ENCODE measurements at regions not wholly inside any gene's neighbourhood (a gene's known extent, or its start where the extent isn't known, plus 50 kb on each side); places are given as distances from the start of the nearest gene placed in this dataset.

DNA sequence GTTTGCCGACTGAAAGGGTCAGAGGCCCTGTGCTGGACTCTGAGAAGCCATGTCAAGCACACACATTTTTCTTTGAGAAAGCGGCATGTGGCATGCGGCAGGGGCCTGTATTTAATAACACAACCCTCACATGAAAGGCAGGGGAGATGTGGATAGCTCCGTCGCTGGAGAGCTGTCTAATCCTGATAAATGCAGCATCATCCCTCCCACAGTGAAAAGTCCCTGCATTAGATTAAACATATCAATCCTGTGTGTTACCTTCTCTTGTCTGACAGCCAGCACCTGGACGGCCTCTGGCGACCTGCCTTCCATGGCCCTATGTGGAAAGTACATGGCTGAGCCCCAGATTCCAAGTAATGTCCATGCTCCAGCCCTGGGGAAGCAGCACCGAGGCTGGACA lies 313.0 kb upstream of the AJAP1 start:
- DNase-seq: no peak

DNA sequence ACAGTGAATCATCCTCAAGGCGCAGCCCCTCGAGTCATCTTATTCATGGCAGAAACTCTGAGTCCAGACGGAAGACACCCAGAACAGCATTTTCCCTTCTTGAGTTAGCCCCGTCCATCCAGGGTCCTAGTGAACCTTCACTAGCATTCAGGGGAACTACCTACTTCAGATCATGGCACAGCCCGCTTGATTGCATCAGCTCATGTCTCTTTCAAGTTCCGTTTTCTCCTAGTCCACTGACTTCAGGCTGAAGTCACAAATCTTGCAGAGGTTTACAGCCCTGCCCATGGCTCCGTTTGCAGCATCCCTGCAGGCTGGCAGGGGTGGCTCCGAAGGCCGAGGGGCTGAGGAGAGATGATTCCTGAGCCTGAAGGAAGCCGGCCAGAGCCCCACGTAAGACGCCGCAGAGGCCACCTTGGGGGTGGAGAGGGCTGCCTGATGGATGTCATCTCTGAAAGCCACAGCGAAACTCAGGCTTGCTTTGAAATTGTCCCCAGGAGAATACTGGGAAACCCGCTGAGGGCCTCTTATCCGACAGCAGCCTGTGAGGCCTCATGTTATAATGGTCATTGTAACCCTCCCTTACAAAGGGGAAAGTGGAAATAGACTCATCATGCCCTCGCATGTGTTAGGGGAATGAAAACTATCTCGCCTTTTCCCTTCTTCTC lies 310.2 kb upstream of the AJAP1 start:
- no peak for DNase-seq

DNA sequence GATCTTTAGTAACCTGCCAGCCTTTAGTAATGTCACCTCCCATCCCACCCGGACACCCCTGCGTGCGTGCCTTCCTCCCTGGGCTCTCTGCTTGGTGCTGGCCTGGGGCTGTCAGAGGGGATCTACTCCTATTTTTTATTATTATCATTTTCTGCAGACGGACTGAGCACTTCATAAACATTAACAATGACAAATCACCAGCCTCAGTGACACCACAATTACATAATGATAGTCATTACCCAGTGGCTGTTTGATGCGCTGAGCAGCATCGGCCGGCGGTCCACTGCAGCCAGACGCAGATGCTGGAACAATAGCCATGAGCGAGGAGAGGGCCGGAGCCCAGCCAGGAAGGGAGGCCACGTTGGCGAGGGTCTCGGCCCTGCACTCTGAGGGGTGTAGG lies 309.3 kb upstream of the AJAP1 start:
- no peak for DNase-seq

DNA sequence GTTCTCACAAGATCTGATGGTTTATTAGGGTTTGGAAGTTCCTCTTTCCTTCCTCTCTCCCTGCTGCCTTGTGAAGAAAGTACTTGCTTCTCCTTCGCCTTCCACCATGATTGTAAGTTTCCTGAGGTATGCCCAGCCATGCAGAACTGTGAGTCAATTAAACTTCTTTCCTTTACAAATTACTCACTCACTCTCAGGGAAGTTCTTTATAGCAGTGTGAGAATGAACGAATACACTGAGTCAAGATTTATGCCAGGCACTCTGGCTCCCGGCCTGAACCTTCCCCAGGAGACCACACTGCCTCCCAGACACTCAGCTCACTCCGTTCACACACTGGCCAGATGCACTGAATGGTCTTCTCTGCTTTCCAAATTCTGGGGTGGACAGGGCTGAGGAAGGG lies 308.3 kb upstream of the AJAP1 start:
- no peak for DNase-seq

DNA sequence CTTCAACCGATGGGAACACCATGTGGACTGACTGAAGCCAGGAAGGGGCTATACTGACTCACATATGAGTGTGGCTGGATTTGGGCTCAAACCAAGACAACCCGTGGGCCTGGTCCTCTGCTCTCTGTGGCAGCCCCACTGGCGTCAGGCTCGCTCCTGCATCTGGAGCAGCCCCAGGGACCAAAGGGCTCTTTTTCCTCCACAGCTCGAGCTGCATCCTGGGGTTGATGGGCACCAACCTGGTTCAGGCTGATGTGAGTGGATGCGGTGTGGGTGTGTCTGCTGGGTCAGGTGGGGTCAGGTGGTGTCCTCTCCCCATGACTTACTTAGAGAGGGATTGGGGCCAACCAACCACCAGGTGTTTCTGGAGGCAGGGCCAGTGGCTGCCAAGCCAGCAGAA lies 303.0 kb upstream of the AJAP1 start:
- no peak for DNase-seq

DNA sequence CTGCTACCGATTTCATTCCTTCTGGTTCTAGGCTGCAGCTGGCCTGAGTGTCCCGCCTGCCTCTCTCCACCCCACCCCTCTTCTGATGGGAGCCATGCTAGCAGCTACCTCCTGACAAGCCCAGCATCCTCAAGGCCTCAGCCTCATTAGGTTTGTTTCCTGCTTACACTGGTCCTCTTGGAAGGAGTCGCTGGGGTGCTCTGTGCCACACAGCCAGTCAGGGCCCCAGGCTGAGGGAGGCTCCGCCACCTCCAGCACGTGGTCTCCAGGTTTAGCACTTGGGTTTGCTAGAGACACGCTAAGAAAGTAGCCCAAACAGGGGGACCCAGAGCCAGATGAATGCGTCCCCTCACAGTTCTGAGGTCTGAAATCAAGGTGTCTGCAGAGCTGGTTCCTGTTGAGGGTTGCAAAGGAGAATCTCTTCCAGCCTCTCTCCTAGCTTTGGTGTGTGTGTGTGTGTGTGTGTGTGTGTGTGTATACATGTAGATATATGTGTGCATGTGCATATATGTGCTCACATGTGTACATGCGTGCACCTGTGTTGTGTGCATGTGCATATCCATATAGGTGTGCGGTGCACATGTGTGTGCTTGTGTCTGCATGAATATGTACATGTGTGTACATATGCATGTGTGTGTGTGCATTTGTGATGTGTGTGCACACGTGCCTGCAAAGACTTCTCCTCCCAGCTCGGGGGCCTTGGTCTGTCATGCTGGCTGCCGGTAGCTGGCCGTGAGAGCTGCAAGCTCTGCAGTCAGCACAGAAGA lies 301.1 kb upstream of the AJAP1 start:
- DNase-seq: no peak

DNA sequence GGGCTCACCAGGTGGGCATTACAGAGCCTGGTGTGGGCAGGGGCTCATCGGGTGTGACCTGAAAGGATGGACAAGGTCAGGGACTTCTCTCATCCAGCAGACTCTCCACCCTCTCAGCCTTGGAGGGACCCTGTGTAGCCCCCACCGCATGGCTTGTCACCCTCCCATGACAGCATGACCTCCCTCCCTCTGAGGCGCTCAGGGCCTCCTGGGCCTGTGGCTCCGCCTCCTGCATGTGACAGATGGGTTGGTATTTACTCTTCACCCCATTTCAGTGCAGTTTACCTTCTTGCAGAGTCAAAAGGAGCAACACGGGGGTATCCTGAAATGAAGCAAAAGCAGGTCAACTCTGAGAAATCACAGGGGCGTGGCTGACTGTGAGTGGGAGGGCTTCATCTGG lies 298.6 kb upstream of the AJAP1 start:
- DNase-seq: no peak

DNA sequence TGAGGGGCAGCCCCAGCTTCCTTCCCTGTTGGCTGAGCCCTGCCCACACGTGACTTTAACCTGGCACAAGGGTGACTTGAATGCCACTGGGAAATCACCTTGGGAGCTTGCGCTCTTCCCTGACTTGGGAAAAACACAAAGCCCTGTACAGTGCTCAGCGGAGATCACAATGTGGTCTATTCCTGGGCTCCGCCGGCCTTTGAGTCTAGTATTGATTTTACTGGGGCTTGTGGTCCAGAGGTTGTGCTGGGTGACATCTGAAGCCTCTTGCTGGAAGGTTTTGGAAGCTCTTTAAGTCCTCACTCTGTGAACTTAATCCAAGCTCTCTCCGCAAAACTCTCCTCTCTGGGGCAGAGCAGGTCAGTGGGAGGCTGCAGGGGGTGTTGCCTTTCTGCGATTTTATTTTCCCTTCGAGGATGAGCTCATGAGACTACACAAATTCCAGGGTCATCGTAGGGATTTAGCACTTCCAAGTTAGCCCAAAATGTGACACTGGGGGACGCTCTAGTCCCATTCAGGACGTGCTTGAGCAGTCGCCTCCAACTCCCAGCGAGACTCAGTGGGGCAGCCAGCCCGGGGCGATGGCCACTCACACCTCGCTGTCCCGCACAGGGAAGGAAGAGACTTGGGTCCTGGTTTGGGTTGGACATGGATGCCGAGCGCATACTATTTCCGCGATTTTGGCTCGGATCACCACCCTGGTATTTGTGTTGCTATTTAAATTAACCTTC lies 291.9 kb upstream of the AJAP1 start:
- no peak for DNase-seq

DNA sequence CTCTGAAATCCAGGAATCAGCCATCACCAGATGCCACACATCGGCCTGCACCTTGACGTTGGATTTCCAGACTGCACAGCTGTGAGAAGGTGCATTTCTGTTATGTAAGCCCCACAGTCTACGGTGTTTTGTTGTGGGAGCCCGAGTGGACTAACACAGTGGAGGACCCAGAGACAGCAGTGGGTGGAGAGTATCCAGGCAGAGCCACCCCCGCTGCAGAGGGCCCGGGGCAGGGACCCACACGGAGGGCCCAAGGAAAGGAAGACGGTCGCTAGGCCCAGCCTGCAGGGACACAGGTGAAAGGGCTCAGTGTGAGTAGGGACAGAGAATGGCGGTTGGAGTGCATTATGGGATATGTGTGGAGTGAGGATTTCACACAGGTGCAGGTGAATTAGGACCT lies 288.3 kb upstream of the AJAP1 start:
- no peak for DNase-seq

DNA sequence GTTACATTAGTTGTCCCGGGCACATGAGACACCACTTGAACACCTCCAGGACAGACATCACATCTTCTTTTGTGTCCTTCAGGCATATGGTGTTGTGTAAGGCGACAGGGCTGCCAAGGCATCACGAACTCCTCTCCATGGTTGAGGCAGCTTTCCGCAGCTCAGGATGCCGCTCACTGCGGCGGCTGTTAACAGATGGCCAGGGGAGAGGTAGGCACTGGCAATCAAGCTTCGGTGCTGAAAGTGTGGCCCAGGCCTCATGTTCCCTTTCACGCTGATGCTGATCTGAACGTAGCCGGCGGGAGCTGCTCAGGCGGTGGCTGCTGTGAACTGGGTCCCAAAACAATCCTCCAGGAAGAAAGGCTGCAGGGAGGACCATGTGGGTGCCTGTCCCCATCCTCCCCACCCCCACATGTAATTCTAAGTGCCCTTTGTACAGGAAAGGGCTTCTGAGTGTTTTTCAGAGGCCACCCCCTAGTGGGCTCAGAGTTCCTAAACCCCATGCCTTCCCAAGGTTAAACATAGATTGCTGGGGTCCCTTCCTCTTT lies 287.1 kb upstream of the AJAP1 start:
- no peak for DNase-seq

DNA sequence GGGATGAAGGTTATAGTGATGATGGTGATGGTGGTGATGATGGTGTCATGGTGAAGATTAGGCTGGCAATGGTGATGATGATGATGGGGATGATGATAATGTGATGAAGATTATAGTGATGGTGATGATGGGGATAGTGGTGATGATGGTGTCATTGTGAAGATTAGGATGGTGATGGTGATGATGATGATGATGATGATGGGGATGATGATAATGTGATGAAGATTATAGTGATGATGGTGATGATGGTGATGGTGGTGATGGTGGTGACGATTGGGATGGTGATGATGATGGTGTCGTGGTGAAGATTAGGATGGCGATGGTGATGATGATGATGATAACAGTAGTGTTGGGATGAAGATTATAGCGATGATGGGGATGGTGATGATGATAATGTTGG lies 285.1 kb upstream of the AJAP1 start:
- no peak for DNase-seq

DNA sequence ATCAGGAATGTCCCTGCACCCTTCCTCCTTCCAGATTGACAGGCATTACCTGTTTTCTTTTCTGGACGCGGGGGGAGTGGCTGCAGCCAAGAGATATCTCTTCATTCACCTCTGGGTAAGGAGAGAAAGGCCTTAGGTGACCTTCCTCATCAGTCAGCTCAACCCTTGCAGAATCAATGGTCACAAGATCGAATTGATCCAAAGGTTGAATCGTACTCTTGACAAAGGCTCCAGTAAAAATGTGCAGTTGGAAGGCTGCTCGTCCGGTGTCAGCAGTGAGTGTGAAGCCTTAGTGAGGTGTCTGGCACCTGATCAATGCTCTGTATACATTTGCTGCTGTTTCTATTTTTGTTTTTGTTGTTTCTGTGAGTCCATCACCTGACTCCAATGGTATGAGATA lies 282.6 kb upstream of the AJAP1 start:
- no peak for DNase-seq

DNA sequence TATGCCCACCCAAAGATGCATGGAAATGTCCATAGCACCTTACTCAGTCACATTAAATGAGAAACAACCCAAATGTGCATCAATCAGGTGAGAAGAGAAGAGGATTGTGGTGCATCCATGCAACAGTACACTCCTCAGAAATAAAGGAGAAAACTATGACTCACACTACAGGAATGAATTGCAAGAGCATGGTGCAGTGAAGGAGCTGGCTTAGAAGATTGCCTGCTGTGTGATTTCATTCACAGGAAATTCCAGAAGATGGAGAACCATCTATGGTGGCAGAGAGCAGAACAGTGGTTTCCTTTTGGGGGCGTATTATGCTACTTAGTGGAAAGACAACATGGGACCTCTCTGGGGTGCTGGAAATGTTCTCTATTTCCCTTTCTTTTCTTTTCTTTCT lies 278.6 kb upstream of the AJAP1 start:
- DNase-seq: no peak

DNA sequence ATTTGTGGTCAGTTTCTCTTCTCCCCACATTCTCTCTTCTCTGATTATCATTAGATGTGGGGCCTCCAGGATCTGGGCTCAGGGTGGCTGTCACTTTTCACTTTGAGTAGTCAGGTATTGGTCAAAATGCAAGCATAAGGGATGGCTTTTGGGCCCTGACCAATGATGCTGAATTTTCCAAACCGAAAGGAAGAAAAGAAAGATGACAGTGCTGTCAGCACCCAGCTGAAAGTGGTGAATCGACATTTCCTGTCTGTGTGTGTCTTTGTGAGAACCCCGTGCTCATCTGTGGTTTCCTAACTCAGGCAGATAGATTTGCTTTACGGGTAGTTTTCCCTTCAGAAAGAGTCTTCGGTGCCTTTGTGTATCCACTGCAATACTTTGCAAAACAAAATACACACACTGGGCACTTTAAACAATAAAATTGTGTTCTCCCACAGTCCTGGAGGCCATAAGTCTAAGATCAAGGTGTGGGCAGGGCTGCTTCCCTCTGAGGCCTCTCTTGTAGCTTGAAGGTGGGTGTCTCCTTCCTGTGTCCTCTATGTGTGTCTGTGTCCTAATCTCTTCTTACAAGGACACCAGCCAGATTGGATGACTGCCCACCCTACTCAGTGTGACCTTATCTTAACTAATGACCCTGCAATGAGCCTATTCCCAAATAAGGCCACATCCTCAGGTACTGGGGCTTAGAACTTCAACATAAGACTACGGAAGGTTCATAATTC lies 274.8 kb upstream of the AJAP1 start:
- no peak for DNase-seq

DNA sequence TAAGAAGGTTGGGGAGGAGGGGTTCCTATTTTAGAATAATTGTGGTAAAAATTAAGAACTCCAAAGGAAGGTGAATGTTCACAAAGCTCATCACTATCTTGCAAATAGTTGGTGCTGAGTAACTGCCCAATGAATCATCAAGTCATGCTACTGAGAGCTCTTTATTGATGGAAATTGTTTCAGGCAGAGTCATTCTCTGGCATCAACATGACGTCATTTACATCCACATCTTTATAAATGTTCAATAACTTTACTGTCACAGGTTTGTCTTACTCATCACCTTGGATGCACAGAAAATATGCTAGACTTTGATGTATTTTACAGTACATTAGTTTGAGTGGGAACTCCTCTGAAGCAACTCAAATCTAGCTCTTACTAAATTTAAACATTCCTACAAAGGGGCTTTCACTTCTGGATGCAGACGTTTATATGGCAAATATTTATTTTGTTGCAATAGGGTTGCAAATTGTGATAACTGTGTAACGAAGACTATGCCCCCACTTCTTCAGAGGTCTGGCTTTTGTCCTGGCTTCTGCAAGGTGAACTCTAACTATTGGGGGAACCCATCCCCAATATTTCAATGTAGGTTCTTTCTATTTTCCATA lies 273.7 kb upstream of the AJAP1 start:
- DNase-seq: no peak

DNA sequence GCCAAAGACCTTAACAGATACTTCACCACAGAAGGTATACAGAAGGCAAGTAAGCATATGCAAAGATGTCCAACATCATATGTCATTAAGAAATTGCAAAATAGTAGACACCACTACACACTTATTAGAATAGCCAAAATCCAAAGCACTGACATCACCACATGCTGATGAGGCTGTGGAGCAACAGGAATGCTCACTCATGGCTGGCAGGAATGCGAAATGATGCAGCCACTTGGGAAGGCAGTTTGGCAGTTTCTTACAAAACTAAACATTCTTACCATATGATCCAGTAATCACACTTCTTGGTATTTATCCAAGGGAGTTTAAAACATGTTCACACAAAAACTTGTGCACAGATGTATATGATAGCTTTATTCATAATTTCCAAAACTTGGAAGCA lies 261.2 kb upstream of the AJAP1 start:
- no peak for DNase-seq

DNA sequence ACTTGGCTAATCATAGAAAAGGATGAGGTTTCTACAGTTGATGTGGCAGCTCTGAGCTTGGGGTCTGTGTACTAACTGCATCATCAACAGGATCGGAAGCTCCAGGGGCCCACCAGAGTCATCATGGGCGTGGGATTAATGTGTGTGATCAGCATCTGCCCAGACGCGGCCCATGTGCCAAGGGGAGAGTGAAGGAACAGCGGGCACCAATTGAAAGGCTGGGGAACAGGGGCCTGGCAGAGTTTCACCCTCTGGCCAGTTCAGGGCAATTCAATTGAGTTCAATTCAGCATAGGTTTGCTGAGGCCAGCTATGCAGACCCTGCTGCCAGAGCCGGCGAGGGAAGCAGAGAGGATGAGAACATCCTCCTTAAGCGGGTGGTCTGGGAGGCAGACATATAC lies 260.0 kb upstream of the AJAP1 start:
- no peak for DNase-seq

DNA sequence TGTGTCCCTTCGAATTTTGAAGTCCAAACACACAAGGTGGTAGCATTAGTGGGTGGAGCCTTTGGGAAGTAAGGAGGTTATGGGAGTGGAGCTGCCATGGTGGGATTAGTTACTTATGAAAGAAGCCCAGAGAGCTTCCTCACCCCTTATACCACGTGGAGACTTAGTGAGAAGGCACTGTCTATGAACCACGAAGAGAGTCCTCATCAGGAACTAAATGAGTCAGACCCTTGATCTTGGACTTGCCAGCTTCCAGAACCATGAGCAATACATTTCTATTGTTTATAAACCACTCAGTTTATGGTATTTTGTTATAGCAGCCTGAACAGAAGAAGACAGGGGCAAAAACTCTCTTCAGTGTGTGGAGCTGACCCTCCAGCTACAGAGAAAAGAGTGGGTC lies 259.3 kb upstream of the AJAP1 start:
- DNase-seq: no peak

DNA sequence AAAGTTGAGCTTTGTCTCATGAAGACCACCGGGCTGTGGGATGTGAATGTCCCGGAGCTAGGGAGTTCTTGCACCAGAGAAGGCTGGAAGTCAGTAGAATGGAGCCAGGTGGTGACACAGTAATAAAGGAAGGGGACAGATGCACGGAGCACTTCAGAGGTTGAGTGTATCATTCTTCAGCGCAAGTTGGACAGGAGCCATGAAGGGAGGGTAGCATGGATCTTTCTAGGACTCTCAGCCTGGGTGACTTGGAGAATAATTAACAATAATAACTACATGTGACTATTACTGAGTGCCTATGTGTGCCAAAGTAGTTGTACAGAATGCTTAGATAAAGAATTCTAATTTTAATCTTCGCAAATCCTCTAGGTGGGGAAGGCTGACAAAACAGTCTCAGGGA lies 258.7 kb upstream of the AJAP1 start:
- no peak for DNase-seq

DNA sequence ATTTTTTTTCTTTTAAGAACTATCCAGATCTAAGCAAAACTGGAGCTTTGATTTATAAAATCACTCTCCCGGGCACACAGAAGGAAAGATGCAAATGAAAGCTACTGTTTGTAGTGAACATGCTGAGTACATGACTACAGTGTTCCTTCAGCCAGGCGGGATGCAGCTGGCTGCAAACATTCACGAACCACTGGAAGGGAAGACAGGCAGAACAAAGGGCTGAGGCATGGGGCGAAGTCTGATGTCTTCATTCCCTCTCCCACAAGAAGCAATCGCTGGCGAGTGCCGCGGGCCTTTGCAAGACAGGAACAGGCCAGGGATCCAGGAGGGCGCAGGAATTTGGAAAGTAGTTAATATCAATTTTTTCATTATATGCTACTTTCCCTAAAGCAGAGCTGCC lies 257.9 kb upstream of the AJAP1 start:
- no peak for DNase-seq

DNA sequence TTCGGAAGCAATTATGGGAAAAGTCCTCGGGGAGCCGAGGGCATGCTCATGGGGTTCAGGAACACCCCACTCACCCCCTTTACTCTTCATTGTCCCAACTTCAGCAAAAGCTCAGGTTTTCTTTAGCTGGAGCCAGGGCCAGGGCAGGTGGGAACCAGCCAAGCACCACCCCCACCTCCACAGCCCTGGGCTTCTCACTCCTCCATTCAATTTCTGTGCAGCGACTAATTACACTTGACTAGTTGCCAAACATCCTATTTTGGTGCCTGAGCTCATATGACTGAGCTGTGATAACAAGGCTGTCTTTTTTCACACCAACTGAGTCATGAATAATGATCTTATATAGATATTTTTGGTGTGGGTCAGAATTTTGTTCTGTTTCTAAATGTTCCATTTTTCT lies 257.2 kb upstream of the AJAP1 start:
- no peak for DNase-seq

DNA sequence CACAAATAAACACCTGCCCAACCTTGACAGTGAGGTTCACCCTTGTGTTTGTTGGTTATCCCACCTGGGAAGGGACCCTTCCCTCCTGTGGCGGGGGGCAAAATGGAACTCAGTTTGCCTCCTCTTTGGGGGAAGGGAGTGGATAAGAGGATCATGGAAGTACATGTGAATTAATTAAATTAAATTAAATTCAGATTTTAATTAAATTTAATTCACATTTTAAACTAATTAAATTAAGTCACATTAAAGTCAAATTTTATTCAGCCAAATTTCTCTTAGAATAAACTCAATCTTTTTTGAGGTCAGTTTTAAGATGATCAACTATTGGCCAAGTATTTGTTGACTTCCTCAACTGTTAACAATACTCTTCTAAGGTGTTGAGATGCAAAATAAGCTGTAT lies 252.4 kb upstream of the AJAP1 start:
- DNase-seq: no peak
